ENCODE measurements at regions not wholly inside any gene's neighbourhood (a gene's known extent, or its start where the extent isn't known, plus 50 kb on each side); places are given as distances from the start of the nearest gene placed in this dataset.

DNA sequence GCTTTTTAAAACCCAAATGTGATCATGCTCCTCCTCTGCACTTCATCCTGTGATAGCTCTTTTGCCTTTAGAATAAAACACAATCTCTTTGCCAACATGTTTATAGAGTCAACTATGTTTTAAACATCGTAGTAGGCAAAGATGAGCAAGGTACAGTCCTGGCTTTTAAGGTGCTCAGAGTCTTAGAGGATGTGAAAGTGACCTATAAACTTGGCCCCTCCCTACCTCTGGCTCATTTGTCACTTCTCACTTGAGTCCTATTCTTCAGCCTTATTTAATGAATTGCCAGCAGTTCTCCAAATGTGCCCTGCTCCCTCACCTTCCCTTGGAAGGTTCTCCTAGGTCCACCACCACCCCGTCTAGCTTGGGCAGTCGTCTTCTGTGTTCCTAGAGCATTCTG lies 617.0 kb upstream of the NR5A2 start:
- Mint-ChIP-seq H3K27ac (ENCODE audit: unreplicated experiment) (no peak overlapping the region), H3K36me3 (ENCODE audit: low read depth) (no peaks in the 10 kb centered on the region), H3K4me3 (no peak overlapping the region), H3K9me3 (peaks cover 8% of the 10 kb centered on the region), H3K27me3 (ENCODE audit: low read depth) (no peaks in the 10 kb centered on the region), H3K4me1 (peaks cover 8% of the 10 kb centered on the region)
- DNase-seq (ENCODE audit: low read depth, low spot score) = no peak
- TF ChIP-seq, protein P1, sequence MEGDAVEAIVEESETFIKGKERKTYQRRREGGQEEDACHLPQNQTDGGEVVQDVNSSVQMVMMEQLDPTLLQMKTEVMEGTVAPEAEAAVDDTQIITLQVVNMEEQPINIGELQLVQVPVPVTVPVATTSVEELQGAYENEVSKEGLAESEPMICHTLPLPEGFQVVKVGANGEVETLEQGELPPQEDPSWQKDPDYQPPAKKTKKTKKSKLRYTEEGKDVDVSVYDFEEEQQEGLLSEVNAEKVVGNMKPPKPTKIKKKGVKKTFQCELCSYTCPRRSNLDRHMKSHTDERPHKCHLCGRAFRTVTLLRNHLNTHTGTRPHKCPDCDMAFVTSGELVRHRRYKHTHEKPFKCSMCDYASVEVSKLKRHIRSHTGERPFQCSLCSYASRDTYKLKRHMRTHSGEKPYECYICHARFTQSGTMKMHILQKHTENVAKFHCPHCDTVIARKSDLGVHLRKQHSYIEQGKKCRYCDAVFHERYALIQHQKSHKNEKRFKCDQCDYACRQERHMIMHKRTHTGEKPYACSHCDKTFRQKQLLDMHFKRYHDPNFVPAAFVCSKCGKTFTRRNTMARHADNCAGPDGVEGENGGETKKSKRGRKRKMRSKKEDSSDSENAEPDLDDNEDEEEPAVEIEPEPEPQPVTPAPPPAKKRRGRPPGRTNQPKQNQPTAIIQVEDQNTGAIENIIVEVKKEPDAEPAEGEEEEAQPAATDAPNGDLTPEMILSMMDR (conservative IDR thresholded peaks at IDR 0.05) = no peak

DNA sequence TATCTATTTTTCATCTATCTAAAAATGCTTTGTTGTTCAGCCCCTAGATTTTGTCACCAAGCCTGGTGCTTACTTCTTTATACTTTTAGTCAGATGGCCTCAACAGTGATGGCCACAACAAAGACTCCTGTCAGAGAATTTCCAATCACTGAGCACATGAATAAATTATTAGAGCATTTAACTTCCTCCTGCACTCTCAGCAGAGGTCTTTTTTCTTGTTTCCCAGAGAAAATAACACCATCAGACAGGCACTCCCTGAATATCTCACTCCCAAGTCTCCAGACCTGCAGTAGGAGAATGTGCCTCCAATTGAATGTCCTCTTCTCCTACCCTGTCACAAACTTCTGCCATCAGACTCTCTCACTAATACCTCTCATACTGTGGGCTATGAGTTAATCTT lies 616.0 kb upstream of the NR5A2 start:
- DNase-seq (ENCODE audit: low read depth, low spot score) = no peak
- Mint-ChIP-seq H3K27me3 (ENCODE audit: low read depth) (no peaks in the 10 kb centered on the region), H3K27ac (ENCODE audit: unreplicated experiment) (peak overlapping the region; percentile 65), H3K9me3 (peaks cover 15% of the 10 kb centered on the region), H3K4me1 (peaks cover 8% of the 10 kb centered on the region), H3K36me3 (ENCODE audit: low read depth) (peaks cover 2% of the 10 kb centered on the region), H3K4me3 (no peak overlapping the region)
- TF ChIP-seq, protein P1 (conservative IDR thresholded peaks at IDR 0.05) = no peak

DNA sequence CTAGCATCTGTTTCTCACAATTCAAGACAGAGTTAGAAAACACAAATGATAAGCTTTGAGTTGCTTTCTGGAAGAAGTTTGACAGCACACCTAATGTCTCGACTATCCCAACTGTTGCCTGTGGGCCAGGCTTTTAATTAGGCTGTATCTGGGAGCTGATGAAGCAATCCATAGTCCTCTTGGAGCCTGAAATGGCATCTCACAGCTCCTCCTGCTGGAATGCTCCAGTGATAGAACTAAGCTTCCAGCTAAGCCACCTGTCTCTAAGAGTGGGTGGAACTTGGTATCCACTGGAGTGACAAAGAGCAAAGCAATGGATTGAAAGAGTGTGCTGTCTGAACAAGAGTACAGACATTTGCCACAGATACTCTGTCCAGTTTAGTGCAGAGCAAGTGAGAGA lies 605.3 kb upstream of the NR5A2 start:
- H3K36me3 Mint-ChIP-seq (ENCODE audit: low read depth) = peaks cover 4% of the 10 kb centered on the region
- no peak overlapping the region for H3K27ac Mint-ChIP-seq (ENCODE audit: unreplicated experiment)
- no peak for DNase-seq (ENCODE audit: low read depth, low spot score)
- TF ChIP-seq, protein P1 (conservative IDR thresholded peaks at IDR 0.05) = no peak
- H3K4me3 Mint-ChIP-seq = no peak overlapping the region
- peaks cover 9% of the 10 kb centered on the region for H3K9me3 Mint-ChIP-seq
- H3K4me1 Mint-ChIP-seq = peaks cover 6% of the 10 kb centered on the region
- H3K27me3 Mint-ChIP-seq (ENCODE audit: low read depth) = no peaks in the 10 kb centered on the region

DNA sequence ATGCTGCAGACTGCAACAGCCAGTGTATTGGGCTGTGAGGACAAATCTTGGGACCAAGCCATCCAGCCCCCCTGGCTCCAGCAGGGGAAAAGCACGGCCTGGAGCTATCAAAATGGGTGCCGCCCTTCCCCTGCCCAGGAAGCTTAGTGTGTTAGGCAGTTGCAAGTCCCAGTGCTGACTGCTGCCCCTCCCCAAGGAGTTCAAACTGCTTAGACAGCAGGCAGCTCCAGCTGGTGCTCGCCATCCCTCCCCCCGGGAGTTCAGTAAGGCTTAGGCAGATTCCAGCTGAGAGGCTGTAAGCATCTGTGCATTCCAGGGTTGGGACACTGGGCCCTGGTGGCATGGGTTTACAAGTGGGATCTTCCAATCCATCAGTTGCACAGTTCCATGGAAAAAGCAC lies 579.6 kb upstream of the NR5A2 start:
- H3K27me3 Mint-ChIP-seq (ENCODE audit: low read depth) = no peaks in the 10 kb centered on the region
- TF ChIP-seq, protein P1 (conservative IDR thresholded peaks at IDR 0.05) = no peak
- H3K36me3 Mint-ChIP-seq (ENCODE audit: low read depth) = peaks cover 3% of the 10 kb centered on the region
- H3K4me3 Mint-ChIP-seq = no peak overlapping the region
- peaks cover 15% of the 10 kb centered on the region for H3K9me3 Mint-ChIP-seq
- no peak for DNase-seq (ENCODE audit: low read depth, low spot score)
- H3K4me1 Mint-ChIP-seq = peaks cover 22% of the 10 kb centered on the region
- no peak overlapping the region for H3K27ac Mint-ChIP-seq (ENCODE audit: unreplicated experiment)

DNA sequence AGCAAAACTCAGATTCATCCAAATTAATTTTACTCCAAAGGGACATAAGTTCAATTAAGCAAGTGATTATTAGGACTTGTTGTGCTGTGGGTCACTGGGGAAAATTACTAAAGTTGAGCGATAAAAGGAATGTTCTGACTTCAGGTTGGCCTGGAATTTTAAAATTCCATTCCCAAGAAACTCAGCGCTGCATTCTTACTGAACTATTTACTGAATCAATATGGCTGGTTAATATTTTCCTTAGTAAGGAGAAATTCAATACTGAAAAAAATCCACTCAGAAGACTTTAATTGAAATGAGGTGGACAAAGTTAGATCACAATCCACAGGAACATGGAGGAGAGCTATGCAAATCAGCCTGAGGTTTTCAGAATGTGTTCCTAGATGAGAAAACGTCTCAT lies 578.9 kb upstream of the NR5A2 start:
- Mint-ChIP-seq H3K4me3 (no peak overlapping the region), H3K36me3 (ENCODE audit: low read depth) (no peaks in the 10 kb centered on the region), H3K27me3 (ENCODE audit: low read depth) (no peaks in the 10 kb centered on the region), H3K27ac (ENCODE audit: unreplicated experiment) (no peak overlapping the region), H3K9me3 (peaks cover 12% of the 10 kb centered on the region), H3K4me1 (peaks cover 22% of the 10 kb centered on the region)
- TF ChIP-seq, protein P1 (conservative IDR thresholded peaks at IDR 0.05) = no peak
- no peak for DNase-seq (ENCODE audit: low read depth, low spot score)

DNA sequence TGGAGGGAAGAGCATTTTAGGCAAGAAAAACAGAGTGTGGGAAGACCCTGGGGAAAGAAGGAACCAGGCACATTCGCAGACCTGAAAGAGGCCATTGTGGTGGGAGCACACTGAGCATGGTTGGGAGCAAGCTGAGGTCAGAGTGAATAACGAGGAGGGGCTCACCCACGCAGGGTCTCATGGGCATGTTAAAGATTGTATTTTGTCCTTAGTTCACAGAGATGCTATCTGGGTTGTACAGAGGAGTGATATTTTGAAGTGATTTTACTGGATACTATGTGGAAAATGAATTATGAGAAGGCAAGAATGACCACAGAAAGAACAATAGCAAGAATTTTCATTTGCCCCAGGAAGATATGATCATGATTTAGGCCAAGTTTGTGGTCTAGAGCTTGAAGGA lies 578.3 kb upstream of the NR5A2 start:
- no peaks in the 10 kb centered on the region for H3K27me3 Mint-ChIP-seq (ENCODE audit: low read depth)
- DNase-seq (ENCODE audit: low read depth, low spot score) = peak; percentile 12
- no peak overlapping the region for H3K4me3 Mint-ChIP-seq

More for the DNA sequence above, 578.3 kb upstream of the NR5A2 start:
- Mint-ChIP-seq H3K27ac (ENCODE audit: unreplicated experiment) (peak overlapping the region; percentile 20), H3K9me3 (peaks cover 12% of the 10 kb centered on the region), H3K4me1 (peaks cover 22% of the 10 kb centered on the region), H3K36me3 (ENCODE audit: low read depth) (no peaks in the 10 kb centered on the region)
- TF ChIP-seq, protein P1 (conservative IDR thresholded peaks at IDR 0.05) = no peak

Data from neural crest cell (in vitro differentiated cells).